LNCaP clone FGC (cell line): ENCODE measurements at regions not wholly inside any gene's neighbourhood (a gene's known extent, or its start where the extent isn't known, plus 50 kb on each side); places are given as distances from the start of the nearest gene placed in this dataset.

Source experiments
- DNase-seq: peaks from one replicate; pipeline ENCODE4 v3.0.0-alpha.2; 2011; ENCODE audit warnings: low read depth
- H3K4me3 ChIP-seq: 2 replicates; pipeline ENCODE4 v1.5.1; 2011; ENCODE audit warnings: mild to moderate bottlenecking, low read depth, low read length, control low read depth
- CTCF ChIP-seq: IDR thresholded peaks from 2 replicates; pipeline ENCODE4 v1.5.1; 2012; ENCODE audit warnings: mild to moderate bottlenecking; ENCODE audit not compliant: control insufficient read depth, insufficient read depth; ENCODE audit errors: extremely low read depth

GRCh38 chr1:198373376-198373775 is 167.1 kb downstream of the ATP6V1G3 start:
- TF ChIP-seq CTCF = no peak
- no peak overlapping the region for H3K4me3 ChIP-seq
- DNase-seq = no peak
